ENCODE measurements at regions not wholly inside any gene's neighbourhood (a gene's known extent, or its start where the extent isn't known, plus 50 kb on each side); places are given as distances from the start of the nearest gene placed in this dataset.

DNA sequence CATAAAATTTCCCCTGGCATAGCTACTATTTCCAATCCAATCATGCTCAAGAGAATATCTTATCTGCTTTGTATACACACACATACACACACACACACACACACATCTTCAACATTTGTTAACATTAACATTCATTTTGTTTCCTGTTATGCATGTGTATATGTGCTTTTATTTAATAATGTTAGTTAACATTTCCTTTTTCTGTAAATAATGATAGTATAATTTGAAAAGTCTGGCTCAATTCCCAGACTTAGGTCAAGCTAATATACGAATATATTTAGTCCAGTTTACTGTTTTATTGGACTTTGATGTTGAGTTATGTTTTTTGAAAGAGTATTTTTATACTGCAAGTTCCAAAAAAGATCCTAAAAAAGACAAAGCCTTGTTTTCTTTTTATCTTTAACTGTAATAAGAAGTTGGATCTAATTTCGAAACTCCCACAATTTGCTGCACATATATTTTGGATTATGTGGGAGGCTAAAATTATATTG, 1072.4 kb downstream of the EFNB2 start:
- DNase-seq (no peak), ATAC-seq (no peak)
- Mint-ChIP-seq H3K9me3 (no peaks in the 10 kb centered on the region), H3K4me3 (no peak overlapping the region), H3K27me3 (peaks cover 0 to 11% (median 0%) of the 10 kb centered on the region in 5 donors), H3K27ac (no peak overlapping the region), H3K4me1 (no peaks in the 10 kb centered on the region), H3K36me3 (no peaks in the 10 kb centered on the region)
- POLR2A ChIA-PET = no interaction called here

- peaks cover 0 to 11% (median 0%) of the 10 kb centered on the region in 5 donors for H3K27me3 Mint-ChIP-seq
- POLR2A ChIA-PET = no interaction called here
- H3K36me3 Mint-ChIP-seq = no peaks in the 10 kb centered on the region
- H3K27ac Mint-ChIP-seq = no peak overlapping the region
- DNase-seq (no peak), ATAC-seq (no peak)
- H3K9me3 Mint-ChIP-seq = no peaks in the 10 kb centered on the region
- no peaks in the 10 kb centered on the region for H3K4me1 Mint-ChIP-seq
- H3K4me3 Mint-ChIP-seq = no peak overlapping the region
These were observed 1073.4 kb downstream of the EFNB2 start for GRCh38 chr13:105462098-105462497.

DNA sequence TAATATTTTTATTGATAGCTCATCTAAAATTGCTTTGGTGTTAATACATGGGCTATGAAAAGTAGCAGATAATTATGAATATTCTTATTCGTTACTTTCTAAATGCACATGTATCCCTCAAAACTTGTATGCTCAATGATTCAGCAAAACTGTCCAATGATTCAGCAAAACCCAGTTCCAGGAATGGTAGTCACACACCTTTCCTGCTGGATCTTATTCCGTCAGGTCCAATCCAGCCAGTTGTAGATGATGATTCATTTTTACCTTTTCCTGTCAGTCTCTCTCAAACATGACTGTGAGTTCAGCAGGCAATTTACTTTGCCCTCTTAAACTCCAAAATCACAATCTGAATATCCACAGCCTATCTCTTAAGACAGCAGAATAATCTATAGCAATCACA, 1082.6 kb downstream of the EFNB2 start:
- Mint-ChIP-seq H3K9me3 (peaks cover 0 to 2% (median 0%) of the 10 kb centered on the region in 9 donors), H3K4me3 (no peak overlapping the region), H3K27ac (no peak overlapping the region), H3K4me1 (no peaks in the 10 kb centered on the region), H3K27me3 (peaks cover 0 to 9% (median 3%) of the 10 kb centered on the region in 5 donors), H3K36me3 (no peaks in the 10 kb centered on the region)
- POLR2A ChIA-PET = no interaction called here
- ATAC-seq (no peak), DNase-seq (no peak)

- peaks cover 0 to 2% (median 0%) of the 10 kb centered on the region in 9 donors for H3K9me3 Mint-ChIP-seq
- H3K4me1 Mint-ChIP-seq = peaks cover 2 to 5% (median 4%) of the 10 kb centered on the region in 4 donors
- POLR2A ChIA-PET = no interaction called here
- DNase-seq (no peak), ATAC-seq (no peak)
- peaks cover 0 to 6% (median 3%) of the 10 kb centered on the region in 5 donors for H3K27me3 Mint-ChIP-seq
- no peak overlapping the region for H3K4me3 Mint-ChIP-seq
- H3K36me3 Mint-ChIP-seq = no peaks in the 10 kb centered on the region
- no peak overlapping the region for H3K27ac Mint-ChIP-seq
These were observed 1084.7 kb downstream of the EFNB2 start for GRCh38 chr13:105450784-105451183.

GRCh38 chr13:105448811-105449210, 1086.7 kb downstream of the EFNB2 start:
- Mint-ChIP-seq H3K4me1 (peaks cover 4 to 9% (median 8%) of the 10 kb centered on the region in 4 donors), H3K9me3 (peaks cover 0 to 2% (median 0%) of the 10 kb centered on the region in 9 donors), H3K36me3 (no peaks in the 10 kb centered on the region), H3K27ac (no peak overlapping the region), H3K27me3 (no peaks in the 10 kb centered on the region), H3K4me3 (no peak overlapping the region)
- no peak for ATAC-seq
- no peak for DNase-seq
- POLR2A ChIA-PET = no interaction called here

DNA sequence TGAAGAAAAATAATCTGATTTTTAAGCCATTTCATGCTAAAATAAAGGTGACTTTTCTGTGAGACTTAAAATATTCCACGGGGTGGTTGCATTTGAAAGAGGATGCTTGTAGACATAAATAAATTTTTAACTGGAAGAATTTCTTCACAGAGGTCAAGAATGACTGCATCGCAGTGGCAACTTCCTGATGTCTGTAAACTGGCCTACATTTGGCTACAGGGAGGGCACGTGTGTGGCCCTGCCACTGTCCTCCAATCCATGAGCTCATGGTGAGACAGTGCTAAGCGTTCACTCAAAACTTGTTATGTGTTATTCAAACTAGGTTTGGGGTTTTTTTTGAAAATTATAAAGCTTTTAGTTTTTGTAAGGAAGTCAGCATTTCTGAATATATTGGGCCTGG, 1089.3 kb downstream of the EFNB2 start:
- Mint-ChIP-seq H3K27ac (peak overlapping the region in 2 of 10 donors; percentile 75 to 79), H3K27me3 (no peaks in the 10 kb centered on the region), H3K4me3 (peak overlapping the region in 7 of 10 donors; percentile 6 to 70 (median 63)), H3K4me1 (peaks cover 4 to 9% (median 8%) of the 10 kb centered on the region in 4 donors), H3K36me3 (no peaks in the 10 kb centered on the region), H3K9me3 (no peaks in the 10 kb centered on the region)
- DNase-seq = no peak
- ATAC-seq = no peak
- POLR2A ChIA-PET = no interaction called here

GRCh38 chr13:105445796-105446195, 1089.7 kb downstream of the EFNB2 start:
- POLR2A ChIA-PET = no interaction called here
- no peaks in the 10 kb centered on the region for H3K36me3 Mint-ChIP-seq
- peak overlapping the region in 4 of 10 donors; percentile 0 to 79 (median 52) for H3K27ac Mint-ChIP-seq
- H3K9me3 Mint-ChIP-seq = no peaks in the 10 kb centered on the region
- H3K4me3 Mint-ChIP-seq = peak overlapping the region in 9 of 10 donors; percentile 6 to 70 (median 48)
- DNase-seq = no peak
- H3K27me3 Mint-ChIP-seq = no peaks in the 10 kb centered on the region
- no peak for ATAC-seq
- peaks cover 4 to 9% (median 8%) of the 10 kb centered on the region in 4 donors for H3K4me1 Mint-ChIP-seq

DNA sequence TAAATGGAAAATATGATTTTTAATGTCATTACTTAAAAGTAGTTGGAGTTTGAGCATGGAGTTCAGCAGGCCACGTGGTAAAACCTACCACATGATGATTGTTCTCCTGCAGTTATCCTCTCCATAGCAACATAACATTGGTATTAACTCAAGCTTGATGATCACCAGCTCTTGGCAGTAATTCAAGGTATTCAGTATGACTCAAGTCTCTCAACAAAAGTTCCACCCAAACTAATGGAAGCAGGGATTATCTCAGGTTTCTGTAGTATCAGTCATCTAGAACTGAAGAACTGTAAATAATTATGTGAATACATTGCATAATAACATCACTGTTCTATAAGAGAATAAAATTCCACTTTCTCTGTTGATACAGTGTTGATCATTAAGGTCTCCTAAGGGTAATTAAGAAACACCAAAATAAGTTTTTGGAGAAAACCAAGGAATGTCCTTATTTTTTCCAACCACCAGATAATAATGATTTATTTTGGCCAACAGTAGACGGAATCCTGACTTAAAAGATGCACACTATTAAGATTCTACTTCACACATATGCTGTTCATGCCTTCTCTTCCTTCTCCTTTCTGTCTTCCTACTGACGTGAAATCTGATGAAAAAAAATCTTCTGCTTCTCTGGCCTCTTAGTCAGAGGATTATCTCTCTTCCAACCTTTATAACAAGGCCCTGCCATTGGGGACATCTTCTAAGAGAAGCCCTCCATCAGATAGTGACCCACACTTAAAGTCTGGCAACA, 1092.3 kb downstream of the EFNB2 start:
- POLR2A ChIA-PET = no interaction called here
- ATAC-seq (no peak), DNase-seq (no peak)
- no peaks in the 10 kb centered on the region for H3K27me3 Mint-ChIP-seq
- no peak overlapping the region for H3K4me3 Mint-ChIP-seq
- H3K9me3 Mint-ChIP-seq = no peaks in the 10 kb centered on the region
- no peak overlapping the region for H3K27ac Mint-ChIP-seq
- peaks cover 4 to 9% (median 8%) of the 10 kb centered on the region in 4 donors for H3K4me1 Mint-ChIP-seq
- H3K36me3 Mint-ChIP-seq = no peaks in the 10 kb centered on the region

GRCh38 chr13:105442040-105442439, 1093.4 kb downstream of the EFNB2 start:
- POLR2A ChIA-PET = no interaction called here
- no peaks in the 10 kb centered on the region for H3K9me3 Mint-ChIP-seq
- H3K4me3 Mint-ChIP-seq = no peak overlapping the region

DNA sequence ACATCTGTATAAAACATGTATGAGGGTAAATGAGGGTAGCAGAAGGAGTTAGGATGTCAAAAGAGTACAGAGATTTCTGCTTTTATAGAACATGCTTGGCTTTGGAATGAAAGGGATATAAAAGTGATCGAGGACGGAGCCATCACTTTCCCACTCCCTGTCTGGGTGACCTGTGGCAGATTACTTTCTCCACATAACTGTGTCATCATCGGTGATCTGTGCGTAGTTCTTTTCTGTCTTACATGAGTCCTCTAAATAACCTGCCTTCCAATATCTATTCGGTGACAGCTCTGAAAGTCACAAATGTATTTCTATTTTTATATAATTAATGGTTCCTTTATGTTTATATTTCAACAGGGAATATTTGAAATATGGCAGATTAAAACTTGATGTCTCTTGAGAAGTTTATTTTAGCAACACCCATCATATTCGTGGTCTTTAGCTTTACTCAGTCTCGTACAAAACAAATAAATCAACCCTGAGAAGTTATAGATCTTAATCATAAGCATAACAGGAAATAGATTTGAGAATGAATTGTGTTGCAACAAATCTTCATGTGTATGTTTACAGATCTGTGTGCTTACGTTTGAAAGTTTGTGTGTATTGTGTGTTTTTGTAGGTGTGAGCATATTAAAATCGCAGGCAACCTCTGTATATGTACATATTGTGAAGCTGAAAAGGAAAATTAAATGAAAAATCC, 1094.3 kb downstream of the EFNB2 start:
- POLR2A ChIA-PET = no interaction called here
- Mint-ChIP-seq H3K9me3 (no peaks in the 10 kb centered on the region), H3K4me1 (peaks cover 4 to 9% (median 7%) of the 10 kb centered on the region in 4 donors), H3K27ac (no peak overlapping the region), H3K27me3 (no peaks in the 10 kb centered on the region), H3K36me3 (no peaks in the 10 kb centered on the region), H3K4me3 (no peak overlapping the region)
- DNase-seq (no peak), ATAC-seq (no peak)

More at GRCh38 chr13:105442040-105442439, 1093.4 kb downstream of the EFNB2 start:
- Mint-ChIP-seq H3K27me3 (no peaks in the 10 kb centered on the region), H3K36me3 (no peaks in the 10 kb centered on the region), H3K27ac (no peak overlapping the region), H3K4me1 (peaks cover 4 to 9% (median 8%) of the 10 kb centered on the region in 4 donors)
- DNase-seq (no peak), ATAC-seq (no peak)

GRCh38 chr13:105436943-105437342, 1098.5 kb downstream of the EFNB2 start:
- no peaks in the 10 kb centered on the region for H3K27me3 Mint-ChIP-seq
- POLR2A ChIA-PET = no interaction called here

GRCh38 chr13:105432438-105432837, 1103.0 kb downstream of the EFNB2 start:
- no peaks in the 10 kb centered on the region for H3K36me3 Mint-ChIP-seq
- no peak for ATAC-seq
- no peak overlapping the region for H3K27ac Mint-ChIP-seq
- H3K27me3 Mint-ChIP-seq = peaks cover 0 to 4% (median 0%) of the 10 kb centered on the region in 5 donors
- no peak overlapping the region for H3K4me3 Mint-ChIP-seq
- peaks cover 0 to 3% (median 0%) of the 10 kb centered on the region in 9 donors for H3K9me3 Mint-ChIP-seq
- no peaks in the 10 kb centered on the region for H3K4me1 Mint-ChIP-seq
- POLR2A ChIA-PET = no interaction called here
- no peak for DNase-seq

More at GRCh38 chr13:105436943-105437342, 1098.5 kb downstream of the EFNB2 start:
- Mint-ChIP-seq H3K27ac (no peak overlapping the region), H3K9me3 (peaks cover 0 to 3% (median 0%) of the 10 kb centered on the region in 9 donors), H3K4me3 (no peak overlapping the region), H3K36me3 (no peaks in the 10 kb centered on the region), H3K4me1 (no peaks in the 10 kb centered on the region)
- no peak for DNase-seq
- ATAC-seq = no peak

DNA sequence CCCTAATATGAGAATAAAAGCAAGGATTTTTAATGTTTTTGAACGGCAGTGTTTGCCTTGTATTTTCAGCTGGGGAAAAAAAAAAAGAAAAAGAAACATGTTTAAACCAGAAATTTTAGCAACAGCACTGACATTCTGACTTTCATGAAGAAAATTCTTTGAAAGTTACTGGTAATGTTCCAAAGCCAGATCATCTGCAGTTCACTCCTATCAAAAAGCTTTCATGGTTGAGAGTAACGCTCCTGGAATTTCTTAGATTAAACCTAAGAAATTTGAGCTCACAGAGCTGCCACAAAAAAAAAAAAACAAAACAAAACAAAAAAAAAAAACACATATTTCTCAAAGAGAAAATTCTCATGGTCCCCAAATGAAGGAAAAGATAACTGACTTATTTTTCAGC, 1106.7 kb downstream of the EFNB2 start:
- H3K36me3 Mint-ChIP-seq = no peaks in the 10 kb centered on the region
- H3K27me3 Mint-ChIP-seq = peaks cover 0 to 4% (median 0%) of the 10 kb centered on the region in 5 donors
- no peaks in the 10 kb centered on the region for H3K4me1 Mint-ChIP-seq
- H3K4me3 Mint-ChIP-seq = no peak overlapping the region
- ATAC-seq (no peak), DNase-seq (no peak)
- H3K9me3 Mint-ChIP-seq = no peaks in the 10 kb centered on the region
- H3K27ac Mint-ChIP-seq = no peak overlapping the region
- POLR2A ChIA-PET = no interaction called here

All from naive thymus-derived CD8-positive, alpha-beta T cell (primary cell).